ENCODE measurements at regions not wholly inside any gene's neighbourhood (a gene's known extent, or its start where the extent isn't known, plus 50 kb on each side); places are given as distances from the start of the nearest gene placed in this dataset.

- CTCF ChIA-PET = no interaction called here
- no peaks in the 10 kb centered on the region for H3K9me3 ChIP-seq (ENCODE audit: control insufficient read depth, insufficient read depth, low read depth, low read length)
These were observed 62.4 kb upstream of the DOCK1 start for GRCh38 chr10:126842836-126843235.

GRCh38 chr10:126843299-126843934, 61.8 kb upstream of the DOCK1 start:
- in situ Hi-C loops (cut with HindIII; ENCODE audit: low pct_unique_long_range_greater_than_20kb, low sequenced_read_pairs) = no loop called here
- no TSS peak for BruUV-seq (replicated peaks)
- DNase-seq (ENCODE audit: low read depth, low spot score) = no peak
- Histone ChIP-seq H3K27me3 (ENCODE audit: control insufficient read depth, insufficient read depth, low read length) (no peaks in the 10 kb centered on the region; the same call in 1 of the 2 replicates), H3K27ac (ENCODE audit: low read length) (no peak overlapping the region), H3K9me3 (ENCODE audit: control insufficient read depth, insufficient read depth, low read depth, low read length) (no peaks in the 10 kb centered on the region), H3K4me1 (ENCODE audit: control insufficient read depth, insufficient read depth, low read length) (no peaks in the 10 kb centered on the region), H3K36me3 (ENCODE audit: control insufficient read depth, insufficient read depth, low read length) (no peaks in the 10 kb centered on the region), H3K4me3 (ENCODE audit: low read depth in 2 of 2, low read length in 2 of 2) (no peak overlapping the region)
- no peak for ATAC-seq
- no peak for TF ChIP-seq TCF7L2 (IDR thresholded peaks at IDR 0.05; ENCODE audit: low read depth, low read length)
- TF ChIP-seq REST (IDR thresholded peaks at IDR 0.05; ENCODE audit: insufficient read depth in 1 of 2, low read depth in 2 of 2, low read length in 1 of 2) = no peak
- no peak for TF ChIP-seq SIN3A (IDR thresholded peaks at IDR 0.05; ENCODE audit: borderline replicate concordance, insufficient read depth, low read depth, low read length)
- TF ChIP-seq CTCF (IDR thresholded peaks at IDR 0.05) = no peak
- TF ChIP-seq POLR2AphosphoS5 (IDR thresholded peaks at IDR 0.05; ENCODE audit: low read depth, low read length) = no peak
- ChIA-PET CTCF (no interaction called here), POLR2A (no interaction called here)
- intact Hi-C loops (cut with micrococcal nuclease; ENCODE audit: unreplicated experiment) = no loop called here

More at GRCh38 chr10:126842836-126843235, 62.4 kb upstream of the DOCK1 start:
- BruUV-seq (replicated peaks) = no TSS peak
- intact Hi-C loops (cut with micrococcal nuclease; ENCODE audit: unreplicated experiment) = no loop called here
- TF ChIP-seq SIN3A (IDR thresholded peaks at IDR 0.05; ENCODE audit: borderline replicate concordance, insufficient read depth, low read depth, low read length) = no peak
- no peak for TF ChIP-seq REST (IDR thresholded peaks at IDR 0.05; ENCODE audit: insufficient read depth in 1 of 2, low read depth in 2 of 2, low read length in 1 of 2)
- TF ChIP-seq CTCF (IDR thresholded peaks at IDR 0.05) = no peak
- no peak for TF ChIP-seq POLR2AphosphoS5 (IDR thresholded peaks at IDR 0.05; ENCODE audit: low read depth, low read length)
- no peak for TF ChIP-seq TCF7L2 (IDR thresholded peaks at IDR 0.05; ENCODE audit: low read depth, low read length)
- no peaks in the 10 kb centered on the region for H3K36me3 ChIP-seq (ENCODE audit: control insufficient read depth, insufficient read depth, low read length)
- POLR2A ChIA-PET = no interaction called here
- ATAC-seq (no peak), DNase-seq (ENCODE audit: low read depth, low spot score) (no peak)
- H3K27ac ChIP-seq (ENCODE audit: low read length) = no peak overlapping the region
- H3K4me3 ChIP-seq (ENCODE audit: low read depth in 2 of 2, low read length in 2 of 2) = no peak overlapping the region
- H3K4me1 ChIP-seq (ENCODE audit: control insufficient read depth, insufficient read depth, low read length) = no peaks in the 10 kb centered on the region
- H3K27me3 ChIP-seq (ENCODE audit: control insufficient read depth, insufficient read depth, low read length) = no peaks in the 10 kb centered on the region; the same call in 1 of the 2 replicates
- in situ Hi-C loops (cut with HindIII; ENCODE audit: low pct_unique_long_range_greater_than_20kb, low sequenced_read_pairs) = no loop called here

Data from Panc1 (cell line).